ENCODE measurements at regions not wholly inside any gene's neighbourhood (a gene's known extent, or its start where the extent isn't known, plus 50 kb on each side); places are given as distances from the start of the nearest gene placed in this dataset.

DNA sequence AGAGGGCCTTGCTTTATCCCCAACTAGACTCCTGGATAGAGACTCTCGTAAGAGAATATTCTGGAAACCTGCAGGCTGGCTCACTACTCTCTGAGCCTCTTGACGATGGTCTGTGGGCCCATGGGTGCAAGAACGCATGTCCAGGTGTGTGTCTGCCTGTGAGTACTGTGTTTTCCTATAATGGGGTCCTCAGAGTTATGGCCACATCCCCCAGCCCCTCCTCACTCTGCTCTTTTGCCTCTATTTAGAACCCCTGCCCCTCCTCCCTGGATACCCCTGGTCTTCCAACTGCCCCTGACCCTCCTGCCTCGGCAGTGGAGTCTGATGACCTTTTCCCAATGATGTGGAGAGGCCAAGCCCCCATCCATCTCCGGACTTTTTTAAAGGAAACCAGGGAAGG is 148.1 kb downstream of the ZFP36L2 start:
- no peaks in the 10 kb centered on the region for H3K27me3 ChIP-seq (replicated peaks)
- DNase-seq (ENCODE audit: low read depth in 1 of 2, low spot score in 2 of 2): no peak
- 0 out of 2 replicates have a peak overlapping the region, but pooled peaks have one; percentile 90 for H3K27ac ChIP-seq
- H3K4me1 ChIP-seq (replicated peaks): peaks cover 68% of the 10 kb centered on the region
- H3K36me3 ChIP-seq: no peaks in the 10 kb centered on the region
- no peaks in the 10 kb centered on the region for H3K9me3 ChIP-seq (replicated peaks)
- H3K4me3 ChIP-seq: no peak overlapping the region

DNA sequence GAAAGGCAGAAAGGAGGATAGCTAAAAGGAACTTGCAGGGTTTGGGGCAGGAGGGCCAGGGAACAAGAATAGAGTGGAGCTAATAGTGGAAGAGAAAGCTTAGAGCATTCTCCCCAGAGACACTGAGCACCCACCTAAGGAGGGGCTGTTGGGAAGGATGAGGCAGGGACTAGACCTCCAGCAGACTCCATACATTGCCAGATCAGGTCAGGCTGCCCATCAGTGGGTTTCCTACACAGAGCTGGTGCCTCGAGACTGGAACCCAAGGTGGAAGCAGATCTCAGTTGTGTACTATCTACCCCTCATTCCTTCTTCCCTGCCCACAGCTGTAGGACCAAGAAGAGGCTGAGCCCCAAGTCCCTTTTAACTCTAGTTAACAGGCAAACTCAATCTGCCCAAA is 148.5 kb downstream of the ZFP36L2 start:
- peaks cover 68% of the 10 kb centered on the region for H3K4me1 ChIP-seq (replicated peaks)
- H3K27ac ChIP-seq: peak overlapping the region; percentile 90
- H3K36me3 ChIP-seq: no peaks in the 10 kb centered on the region
- no peaks in the 10 kb centered on the region for H3K27me3 ChIP-seq (replicated peaks)
- no peak for DNase-seq (ENCODE audit: low read depth in 1 of 2, low spot score in 2 of 2)
- no peaks in the 10 kb centered on the region for H3K9me3 ChIP-seq (replicated peaks)
- no peak overlapping the region for H3K4me3 ChIP-seq

DNA sequence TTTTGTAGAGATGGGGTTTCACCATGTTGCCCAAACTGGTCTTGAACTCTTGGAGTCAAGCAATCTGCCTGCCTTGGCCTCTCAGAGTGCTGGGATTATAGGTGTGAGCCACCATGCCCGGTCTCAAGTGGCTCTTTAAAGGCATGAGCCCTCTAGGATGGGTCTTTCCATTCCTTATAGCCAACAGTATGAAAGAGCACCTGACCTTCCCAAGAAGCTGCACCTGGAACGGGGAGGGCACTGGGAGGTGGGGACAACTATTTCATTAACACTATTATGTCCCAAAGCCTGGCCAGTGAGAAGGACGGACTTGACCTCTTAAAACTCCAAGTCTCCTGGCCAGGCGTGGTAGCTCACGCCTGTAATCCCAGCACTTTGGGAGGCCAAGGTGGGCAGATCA is 149.7 kb downstream of the ZFP36L2 start:
- Histone ChIP-seq H3K27me3 (replicated peaks) (no peaks in the 10 kb centered on the region), H3K36me3 (no peaks in the 10 kb centered on the region), H3K4me1 (replicated peaks) (peaks cover 56% of the 10 kb centered on the region), H3K4me3 (no peak overlapping the region), H3K9me3 (replicated peaks) (no peaks in the 10 kb centered on the region), H3K27ac (peak overlapping the region; percentile 90)
- no peak for DNase-seq (ENCODE audit: low read depth in 1 of 2, low spot score in 2 of 2)

- Histone ChIP-seq H3K36me3 (no peaks in the 10 kb centered on the region), H3K27ac (peak overlapping the region; percentile 90), H3K9me3 (replicated peaks) (no peaks in the 10 kb centered on the region), H3K4me1 (replicated peaks) (peaks cover 53% of the 10 kb centered on the region), H3K4me3 (no peak overlapping the region), H3K27me3 (replicated peaks) (no peaks in the 10 kb centered on the region)
- peak; percentile 91 for DNase-seq (ENCODE audit: low read depth in 1 of 2, low spot score in 2 of 2)
These were observed 150.4 kb downstream of the ZFP36L2 start for GRCh38 chr2:43075811-43076585.

DNA sequence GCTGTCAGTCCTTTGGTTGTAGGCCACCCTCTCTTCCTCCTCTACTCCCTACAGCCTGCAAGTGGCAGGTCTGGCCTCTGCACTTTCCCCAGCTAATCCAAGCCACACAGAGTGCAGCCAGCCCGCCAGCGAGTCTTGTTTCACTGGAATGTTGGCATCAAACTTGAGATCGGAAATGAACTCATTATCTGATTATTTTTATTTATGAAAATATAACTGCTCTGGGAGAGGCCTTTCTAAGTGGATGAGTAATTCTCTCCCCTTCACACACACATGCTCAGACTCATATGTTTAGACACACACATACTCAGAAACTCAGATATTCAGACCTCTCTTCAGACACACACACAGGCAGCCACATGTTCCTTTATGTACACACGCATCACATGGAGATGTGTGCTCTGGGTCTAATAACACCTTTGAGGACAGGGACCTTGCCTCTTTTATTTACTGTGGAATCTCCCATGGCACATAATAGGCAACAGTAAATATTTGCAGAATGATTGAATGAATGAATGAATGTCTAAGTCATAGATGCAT is 151.3 kb downstream of the ZFP36L2 start:
- H3K27me3 ChIP-seq (replicated peaks): no peaks in the 10 kb centered on the region
- H3K36me3 ChIP-seq: no peaks in the 10 kb centered on the region
- H3K27ac ChIP-seq: peak overlapping the region; percentile 90
- H3K4me1 ChIP-seq (replicated peaks): peaks cover 56% of the 10 kb centered on the region
- no peak overlapping the region for H3K4me3 ChIP-seq
- H3K9me3 ChIP-seq (replicated peaks): no peaks in the 10 kb centered on the region
- DNase-seq (ENCODE audit: low read depth in 1 of 2, low spot score in 2 of 2): peak; percentile 94 to 97

DNA sequence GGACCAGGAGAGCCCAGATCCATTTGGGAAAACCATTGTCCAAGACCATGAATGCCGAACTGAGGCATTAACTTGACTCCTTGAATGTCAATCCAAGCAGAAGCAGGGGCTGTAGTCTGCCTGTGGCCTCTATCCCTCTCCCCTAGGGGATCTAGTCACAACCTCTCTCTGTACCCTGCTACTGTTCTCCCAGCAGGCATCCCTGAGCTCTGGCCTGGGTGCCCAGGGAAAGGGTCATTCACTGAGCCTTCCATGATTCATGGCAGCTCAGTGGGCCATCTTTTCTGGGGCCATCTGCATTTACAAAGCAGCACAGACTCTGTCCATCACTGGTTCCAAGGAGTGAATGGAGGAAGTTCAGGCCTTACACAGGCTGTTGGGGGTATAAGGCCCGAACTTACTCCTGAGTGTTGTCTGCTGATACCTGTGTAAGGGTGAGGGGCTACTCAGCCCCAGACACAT is 151.8 kb downstream of the ZFP36L2 start:
- H3K27ac ChIP-seq: peak overlapping the region; percentile 90
- H3K4me3 ChIP-seq: no peak overlapping the region
- H3K27me3 ChIP-seq (replicated peaks): no peaks in the 10 kb centered on the region
- peaks cover 61% of the 10 kb centered on the region for H3K4me1 ChIP-seq (replicated peaks)
- H3K9me3 ChIP-seq (replicated peaks): no peaks in the 10 kb centered on the region
- no peaks in the 10 kb centered on the region for H3K36me3 ChIP-seq
- no peak for DNase-seq (ENCODE audit: low read depth in 1 of 2, low spot score in 2 of 2)

DNA sequence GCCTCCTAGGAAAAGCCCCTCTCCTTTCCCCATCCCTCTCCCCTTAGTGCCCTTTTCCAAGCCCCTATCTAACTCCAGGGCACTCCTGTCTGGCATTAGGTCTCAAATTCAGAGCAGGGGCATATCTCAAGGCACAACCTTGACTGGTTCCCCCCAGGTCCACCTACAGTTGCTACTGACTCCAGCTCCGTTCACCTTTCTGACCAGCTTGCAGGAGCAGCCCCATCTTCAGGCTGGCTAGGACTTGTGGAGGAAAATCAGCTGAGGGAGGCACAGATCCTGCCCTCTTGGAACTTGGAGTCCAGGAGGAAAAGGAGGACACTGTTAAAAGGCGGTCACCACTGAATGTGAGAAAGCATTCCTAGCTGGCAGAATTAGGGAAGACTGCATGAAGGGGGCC is 152.4 kb downstream of the ZFP36L2 start:
- H3K4me3 ChIP-seq: no peak overlapping the region
- no peaks in the 10 kb centered on the region for H3K36me3 ChIP-seq
- H3K27ac ChIP-seq: peak overlapping the region; percentile 90
- no peaks in the 10 kb centered on the region for H3K9me3 ChIP-seq (replicated peaks)
- peaks cover 67% of the 10 kb centered on the region for H3K4me1 ChIP-seq (replicated peaks)
- no peak for DNase-seq (ENCODE audit: low read depth in 1 of 2, low spot score in 2 of 2)
- no peaks in the 10 kb centered on the region for H3K27me3 ChIP-seq (replicated peaks)

GRCh38 chr2:43073401-43073825 is 153.0 kb downstream of the ZFP36L2 start:
- peak overlapping the region; percentile 90 for H3K27ac ChIP-seq
- H3K27me3 ChIP-seq (replicated peaks): no peaks in the 10 kb centered on the region
- H3K4me1 ChIP-seq (replicated peaks): peaks cover 73% of the 10 kb centered on the region
- no peaks in the 10 kb centered on the region for H3K9me3 ChIP-seq (replicated peaks)
- DNase-seq (ENCODE audit: low read depth in 1 of 2, low spot score in 2 of 2): peak; percentile 67 to 79
- H3K4me3 ChIP-seq: no peak overlapping the region
- no peaks in the 10 kb centered on the region for H3K36me3 ChIP-seq

DNA sequence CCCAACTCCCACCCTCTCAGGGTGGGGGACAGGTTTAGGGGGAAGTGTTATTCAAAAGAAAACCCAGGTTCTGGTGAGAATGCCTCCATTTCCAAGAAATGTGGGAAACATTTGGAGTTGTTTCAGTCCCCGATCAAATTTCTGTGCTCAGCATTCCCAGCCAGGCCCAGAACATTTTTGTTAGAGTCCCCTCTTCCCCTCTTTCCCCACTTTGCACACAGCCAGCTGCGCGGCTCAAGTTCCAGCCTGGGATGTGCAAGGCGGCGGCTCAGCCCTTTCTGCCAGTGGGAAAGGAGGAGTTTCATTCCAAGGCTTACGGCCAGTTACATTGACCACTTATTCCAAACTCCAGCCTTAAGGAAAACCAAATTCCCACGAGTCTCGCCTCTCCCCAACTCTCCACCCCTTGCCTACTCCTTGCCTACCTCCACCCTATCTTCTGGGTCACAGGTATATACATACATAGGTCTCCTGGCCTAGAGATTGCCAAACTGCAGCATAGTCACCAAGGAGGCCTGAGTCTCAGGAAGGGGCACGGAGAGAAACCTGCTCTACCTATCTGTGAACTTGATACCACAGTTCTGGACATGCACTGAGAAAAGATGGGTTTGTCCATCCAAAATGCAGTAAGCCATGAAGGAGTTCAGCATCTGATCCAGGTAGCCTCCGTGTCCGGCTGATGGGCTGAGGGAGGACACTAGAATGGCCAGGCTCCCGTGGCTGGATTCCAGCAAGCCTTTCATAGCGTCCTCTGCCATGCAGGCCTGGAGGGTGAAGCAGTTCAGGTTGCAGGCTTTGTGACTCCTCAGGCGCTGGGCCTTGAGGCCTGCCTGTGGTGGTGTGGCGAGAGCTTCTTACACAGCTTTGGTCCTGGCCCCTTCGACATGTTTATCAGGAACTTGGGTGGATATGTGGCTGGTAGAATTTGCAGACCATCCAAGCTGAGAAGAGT is 154.5 kb downstream of the ZFP36L2 start:
- no peaks in the 10 kb centered on the region for H3K27me3 ChIP-seq (replicated peaks)
- no peak overlapping the region for H3K4me3 ChIP-seq
- H3K4me1 ChIP-seq (replicated peaks): peaks cover 66% of the 10 kb centered on the region
- no peak overlapping the region for H3K27ac ChIP-seq
- no peaks in the 10 kb centered on the region for H3K36me3 ChIP-seq
- H3K9me3 ChIP-seq (replicated peaks): no peaks in the 10 kb centered on the region
- DNase-seq (ENCODE audit: low read depth in 1 of 2, low spot score in 2 of 2): no peak

DNA sequence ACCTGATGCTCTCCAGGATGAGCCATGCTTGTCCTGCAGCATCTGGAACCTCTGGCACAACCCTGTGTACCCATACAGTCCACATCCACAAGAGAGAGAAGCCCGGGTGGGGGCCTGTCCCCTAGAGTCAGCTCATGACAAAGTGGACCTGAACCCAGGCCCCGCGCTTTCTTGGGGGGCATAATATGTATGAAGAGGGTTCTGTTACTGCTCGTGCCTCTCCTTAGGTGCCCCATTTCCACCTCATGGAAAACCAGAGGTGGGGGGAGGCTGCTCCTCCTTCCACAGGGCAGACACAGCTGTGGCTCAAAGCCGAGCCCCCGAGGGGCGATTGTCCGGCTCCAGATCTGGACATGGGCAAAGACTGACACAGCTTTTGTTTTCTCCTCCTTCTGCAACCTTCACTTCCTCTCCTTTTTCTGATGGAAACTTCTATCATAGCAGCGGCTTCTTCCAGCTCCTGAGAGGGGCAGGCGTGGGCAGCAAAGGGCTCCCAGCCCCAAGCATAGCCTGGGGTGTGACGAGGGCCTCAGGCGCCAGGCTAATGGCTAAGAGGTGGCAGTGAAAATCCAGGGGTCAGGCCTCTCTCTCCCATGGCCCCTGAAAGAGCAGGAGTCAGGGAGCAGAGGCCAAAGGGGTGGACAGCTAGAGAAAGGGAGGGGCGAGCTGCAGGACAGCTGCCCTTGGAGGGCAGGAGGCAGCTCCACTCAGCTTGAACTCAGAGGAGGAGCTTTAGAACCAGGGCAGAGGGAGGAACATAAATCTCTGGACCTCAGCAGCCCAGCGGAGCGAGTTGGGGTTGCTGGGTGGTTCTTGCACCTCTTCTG is 155.5 kb downstream of the ZFP36L2 start:
- no peak for DNase-seq (ENCODE audit: low read depth in 1 of 2, low spot score in 2 of 2)
- no peaks in the 10 kb centered on the region for H3K36me3 ChIP-seq
- no peaks in the 10 kb centered on the region for H3K9me3 ChIP-seq (replicated peaks)
- H3K27me3 ChIP-seq (replicated peaks): no peaks in the 10 kb centered on the region
- H3K4me1 ChIP-seq (replicated peaks): peaks cover 56% of the 10 kb centered on the region
- no peak overlapping the region for H3K27ac ChIP-seq
- H3K4me3 ChIP-seq: no peak overlapping the region

DNA sequence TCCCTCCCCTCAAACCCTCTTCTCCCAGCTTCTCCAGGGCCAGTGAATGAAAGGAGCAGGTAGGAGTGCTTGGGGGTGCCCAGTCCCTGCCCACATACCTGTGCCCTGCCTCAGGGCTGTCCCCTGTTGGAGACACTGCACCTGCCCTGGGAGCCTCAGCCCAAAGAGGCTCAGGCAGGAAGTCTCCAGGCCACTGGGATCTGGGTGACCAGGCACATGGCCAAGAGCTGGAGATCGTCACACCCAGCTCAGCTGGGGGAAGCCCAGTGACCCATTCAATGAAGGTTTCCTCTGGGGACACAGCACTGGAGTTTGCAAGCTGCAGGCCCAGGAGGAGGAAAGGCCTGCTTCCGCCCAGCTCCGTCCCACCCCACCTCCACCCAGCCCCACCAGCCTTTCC is 156.4 kb downstream of the ZFP36L2 start:
- no peaks in the 10 kb centered on the region for H3K27me3 ChIP-seq (replicated peaks)
- H3K4me3 ChIP-seq: no peak overlapping the region
- H3K9me3 ChIP-seq (replicated peaks): no peaks in the 10 kb centered on the region
- no peaks in the 10 kb centered on the region for H3K36me3 ChIP-seq
- peaks cover 47% of the 10 kb centered on the region for H3K4me1 ChIP-seq (replicated peaks)
- H3K27ac ChIP-seq: no peak overlapping the region
- DNase-seq (ENCODE audit: low read depth in 1 of 2, low spot score in 2 of 2): no peak

DNA sequence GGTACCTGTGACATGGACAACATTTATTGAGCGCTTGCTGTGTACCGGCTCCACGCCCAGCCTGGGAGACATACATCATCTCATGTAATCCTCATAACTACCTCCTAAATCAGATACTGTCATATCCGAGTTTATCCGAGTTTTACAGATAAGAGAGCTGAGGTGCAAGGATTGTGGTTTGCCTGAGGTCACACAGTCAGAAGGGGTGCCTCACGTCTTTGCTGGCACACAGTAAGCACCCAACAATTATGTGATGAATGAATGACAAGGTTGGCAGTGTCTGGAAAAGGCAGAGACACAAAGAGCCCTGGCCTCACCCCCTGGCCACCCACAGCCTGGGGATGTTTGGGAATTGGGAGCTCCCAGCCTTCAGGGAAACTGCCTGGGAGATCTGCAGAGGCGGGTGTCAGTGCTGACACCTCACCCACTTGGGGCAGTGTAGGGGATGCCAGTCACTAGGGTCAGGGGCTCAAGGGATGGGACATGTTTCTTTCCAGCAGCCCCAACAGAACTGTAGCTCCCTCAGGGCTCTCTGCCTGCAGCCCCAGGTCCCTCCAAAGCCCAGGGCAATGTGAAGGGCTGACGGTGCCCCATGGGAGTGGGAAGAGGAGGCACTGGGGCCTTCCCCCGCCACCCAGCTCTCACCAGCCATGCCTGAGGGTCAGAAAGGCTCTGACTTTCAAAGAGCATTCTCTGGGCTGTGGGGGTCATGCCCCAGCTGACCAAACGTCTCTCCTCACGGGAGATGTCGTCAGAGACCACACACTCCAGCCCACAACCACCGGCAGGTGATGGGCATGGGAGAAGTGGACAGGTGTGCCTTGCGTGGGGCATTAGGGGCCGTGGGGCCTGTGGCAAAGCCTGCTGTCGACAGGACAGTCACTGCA is 157.5 kb downstream of the ZFP36L2 start:
- no peak overlapping the region for H3K4me3 ChIP-seq
- no peaks in the 10 kb centered on the region for H3K36me3 ChIP-seq
- no peaks in the 10 kb centered on the region for H3K27me3 ChIP-seq (replicated peaks)
- H3K4me1 ChIP-seq (replicated peaks): peaks cover 36% of the 10 kb centered on the region
- DNase-seq (ENCODE audit: low read depth in 1 of 2, low spot score in 2 of 2): peak; percentile 82
- H3K27ac ChIP-seq: peak overlapping the region; percentile 46
- H3K9me3 ChIP-seq (replicated peaks): no peaks in the 10 kb centered on the region
